Mesenchymal stem cell (in vitro differentiated cells and primary cell): ENCODE measurements at regions not wholly inside any gene's neighbourhood (a gene's known extent, or its start where the extent isn't known, plus 50 kb on each side); places are given as distances from the start of the nearest gene placed in this dataset.

Experiments
- DNase-seq: peaks from one replicate; pipeline ENCODE4 v3.0.0-alpha.2; 2013
- H2AFZ ChIP-seq: one replicate; pipeline ENCODE4 v1.6.1; 2013; ENCODE audit warnings: low read depth, mild to moderate bottlenecking, control low read depth, inconsistent platforms, low read length, moderate library complexity
- H2AK5ac ChIP-seq: 2 replicates; pipeline ENCODE4 v1.6.1; 2013; ENCODE audit warnings: low read length, moderate library complexity, mild to moderate bottlenecking, inconsistent platforms; ENCODE audit not compliant: severe bottlenecking
- H2BK120ac ChIP-seq: one replicate; pipeline ENCODE4 v1.6.1; 2013; ENCODE audit warnings: low read depth, mild to moderate bottlenecking, inconsistent platforms, low read length, moderate library complexity
- H2BK12ac ChIP-seq, 2 experiments: one replicate each; pipeline ENCODE4 v1.6.1; 2013; ENCODE audit warnings: inconsistent platforms in 2 of 2, low read length in 2 of 2, mild to moderate bottlenecking in 2 of 2, moderate library complexity in 2 of 2, control low read depth in 1 of 2
- H2BK15ac ChIP-seq: one replicate; pipeline ENCODE4 v1.6.1; 2013; ENCODE audit warnings: mild to moderate bottlenecking, low read depth, inconsistent platforms; ENCODE audit not compliant: poor library complexity, severe bottlenecking
- H2BK5ac ChIP-seq: 2 replicates; pipeline ENCODE4 v1.6.1; 2013; ENCODE audit warnings: low read depth, mild to moderate bottlenecking, low read length, control low read depth, inconsistent platforms; ENCODE audit not compliant: poor library complexity, severe bottlenecking
- H3K14ac ChIP-seq, 2 experiments: one replicate each; pipeline ENCODE4 v1.6.1; 2013; ENCODE audit warnings: inconsistent platforms in 2 of 2, low read length in 2 of 2, control low read depth in 1 of 2, mild to moderate bottlenecking in 1 of 2, moderate library complexity in 1 of 2
- H3K18ac ChIP-seq, 2 experiments: one replicate each; pipeline ENCODE4 v1.6.1; 2013; ENCODE audit warnings: inconsistent platforms in 2 of 2, low read length in 2 of 2, control low read depth in 1 of 2, low read depth in 1 of 2, mild to moderate bottlenecking in 1 of 2
- H3K23ac ChIP-seq, 2 experiments: one replicate each; pipeline ENCODE4 v1.6.1; 2013; ENCODE audit warnings: inconsistent platforms in 2 of 2, low read length in 2 of 2, mild to moderate bottlenecking in 2 of 2, moderate library complexity in 2 of 2, control low read depth in 1 of 2
- H3K27ac ChIP-seq: 2 replicates; pipeline ENCODE4 v1.5.1; 2013; ENCODE audit warnings: mild to moderate bottlenecking, moderate library complexity, low read length, control low read depth, inconsistent platforms; ENCODE audit not compliant: poor library complexity, severe bottlenecking
- H3K27me3 ChIP-seq, 2 experiments: 2 replicates each; pipeline versions ENCODE4 v1.6.1 to v1.7.0; 2013; ENCODE audit warnings: low read length in 2 of 2, mild to moderate bottlenecking in 2 of 2, moderate library complexity in 2 of 2, control low read depth in 1 of 2, inconsistent platforms in 1 of 2; ENCODE audit not compliant: control insufficient read depth in 1 of 2, insufficient read depth in 1 of 2
- H3K36me3 ChIP-seq, 2 experiments: 2 replicates each; pipeline versions ENCODE4 v1.6.1 to v1.7.0; 2013; ENCODE audit warnings: low read length in 2 of 2, control low read depth in 1 of 2, inconsistent platforms in 1 of 2, low read depth in 1 of 2, mild to moderate bottlenecking in 1 of 2; ENCODE audit not compliant: insufficient read depth in 2 of 2, control insufficient read depth in 1 of 2
- H3K4ac ChIP-seq, 2 experiments: one replicate each; pipeline ENCODE4 v1.6.1; 2013; ENCODE audit warnings: inconsistent platforms in 2 of 2, low read length in 2 of 2, mild to moderate bottlenecking in 2 of 2, moderate library complexity in 2 of 2, control low read depth in 1 of 2, low read depth in 1 of 2
- H3K4me1 ChIP-seq: 2 replicates; pipeline ENCODE4 v1.6.1; 2013; ENCODE audit warnings: low read depth, low read length, control low read depth; ENCODE audit not compliant: control insufficient read depth, insufficient read depth
- H3K4me2 ChIP-seq: 2 replicates; pipeline ENCODE4 v1.6.1; 2013; ENCODE audit warnings: low read length, mild to moderate bottlenecking, inconsistent platforms; ENCODE audit not compliant: poor library complexity, severe bottlenecking
- H3K4me3 ChIP-seq, 2 experiments: 2 replicates each; pipeline versions ENCODE4 v1.5.1 to v1.7.0; 2013; ENCODE audit warnings: low read length in 2 of 2, mild to moderate bottlenecking in 2 of 2, control low read depth in 1 of 2, low read depth in 1 of 2; ENCODE audit not compliant: insufficient read depth in 1 of 2
- H3K79me1 ChIP-seq: replicated peaks from 2 replicates; pipeline ENCODE4 v1.6.1; 2013; ENCODE audit warnings: mild to moderate bottlenecking, control low read depth, low read length, inconsistent platforms; ENCODE audit not compliant: poor library complexity, severe bottlenecking
- H3K9ac ChIP-seq: 2 replicates; pipeline ENCODE4 v1.7.0; 2013; ENCODE audit warnings: mild to moderate bottlenecking, low read length, moderate library complexity
- H3K9me3 ChIP-seq: 2 replicates; pipeline ENCODE4 v1.7.0; 2013; ENCODE audit warnings: mild to moderate bottlenecking, low read length; ENCODE audit not compliant: control insufficient read depth
- H4K8ac ChIP-seq: one replicate; pipeline ENCODE4 v1.6.1; 2013; ENCODE audit warnings: inconsistent platforms, mild to moderate bottlenecking, low read length, moderate library complexity
- H4K91ac ChIP-seq: one replicate; pipeline ENCODE4 v1.6.1; 2013; ENCODE audit warnings: mild to moderate bottlenecking, low read length, inconsistent platforms
- WGBS: methylation state at CpG from one replicate; pipeline ENCODE4 v1.1.7; 2013; ENCODE audit warnings: mixed read lengths; 5-methylcytosine and 5-hydroxymethylcytosine counted together

DNA sequence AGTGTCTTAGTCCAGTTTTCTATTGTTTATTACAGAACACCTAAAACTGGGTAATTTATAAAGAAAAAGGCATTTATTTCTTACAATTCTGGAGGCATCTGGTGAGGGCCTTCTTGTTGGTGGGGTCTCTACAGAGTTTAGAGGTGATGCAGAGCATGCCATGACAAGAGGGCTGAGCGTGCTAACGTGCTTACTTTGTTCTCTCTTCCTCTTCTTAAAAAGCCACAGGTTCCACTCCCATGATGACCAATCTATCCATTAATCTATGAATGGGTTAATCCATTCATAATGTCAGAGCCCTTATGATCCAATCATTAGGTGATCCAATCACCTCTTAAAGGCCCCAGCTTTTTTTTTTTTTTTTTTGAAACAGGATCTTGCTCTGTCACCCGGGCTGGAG is 291.5 kb upstream of the GALNTL6 start:
- H3K9me3 ChIP-seq: peaks cover 16% of the 10 kb centered on the region
- no peak overlapping the region for H3K23ac ChIP-seq
- H2AK5ac ChIP-seq: no peak overlapping the region
- H3K14ac ChIP-seq: no peak overlapping the region
- H2BK15ac ChIP-seq: no peak overlapping the region
- H3K4me1 ChIP-seq: no peaks in the 10 kb centered on the region
- H3K9ac ChIP-seq: no peak overlapping the region
- no peak overlapping the region for H3K27ac ChIP-seq
- H4K8ac ChIP-seq: no peak overlapping the region
- no peak for DNase-seq
- no peaks in the 10 kb centered on the region for H3K79me1 ChIP-seq
- H2BK120ac ChIP-seq: no peak overlapping the region
- no peak overlapping the region for H3K4me3 ChIP-seq
- H3K36me3 ChIP-seq: no peaks in the 10 kb centered on the region
- no peaks in the 10 kb centered on the region for H3K27me3 ChIP-seq
- no peak overlapping the region for H2AFZ ChIP-seq
- no peak overlapping the region for H2BK12ac ChIP-seq
- H3K4me2 ChIP-seq: no peak overlapping the region
- no peak overlapping the region for H4K91ac ChIP-seq
- H3K18ac ChIP-seq: no peak overlapping the region
- H2BK5ac ChIP-seq: no peak overlapping the region
- 39% methylated on average over 3 of the region's 3 CpGs for WGBS
- H3K4ac ChIP-seq: no peak overlapping the region

DNA sequence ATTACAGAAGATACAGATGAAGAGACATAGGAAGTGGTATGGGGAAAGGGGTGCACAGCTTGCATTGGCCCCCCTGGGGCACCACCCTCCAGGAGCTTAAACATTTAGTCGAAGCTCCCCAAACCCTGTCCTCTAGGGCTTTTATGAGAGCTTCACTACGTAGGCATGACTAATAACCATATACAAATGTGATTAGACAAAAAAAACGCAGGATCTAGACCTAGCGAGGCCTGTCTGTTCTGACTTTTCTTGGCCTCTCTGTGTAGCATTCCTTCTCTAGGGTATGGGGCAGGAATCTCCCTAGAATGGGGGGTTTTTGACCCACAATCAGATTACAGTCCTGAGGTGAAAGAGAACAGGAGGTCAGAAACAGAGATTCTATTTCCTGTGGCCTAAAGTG is 293.7 kb upstream of the GALNTL6 start:
- Histone ChIP-seq H2BK5ac (no peak overlapping the region), H3K14ac (no peak overlapping the region), H4K8ac (no peak overlapping the region), H4K91ac (no peak overlapping the region), H2BK12ac (no peak overlapping the region), H3K18ac (no peak overlapping the region), H3K4me1 (no peaks in the 10 kb centered on the region), H3K9me3 (peaks cover 18% of the 10 kb centered on the region), H3K4ac (no peak overlapping the region), H3K9ac (no peak overlapping the region), H3K4me3 (no peak overlapping the region), H3K23ac (no peak overlapping the region), H2AFZ (no peak overlapping the region), H2BK120ac (no peak overlapping the region), H3K79me1 (no peaks in the 10 kb centered on the region), H2AK5ac (no peak overlapping the region), H3K4me2 (no peak overlapping the region), H2BK15ac (no peak overlapping the region), H3K27me3 (no peaks in the 10 kb centered on the region), H3K27ac (no peak overlapping the region), H3K36me3 (no peaks in the 10 kb centered on the region)
- DNase-seq: no peak
- WGBS: 93% methylated on average over 4 of the region's 4 CpGs

DNA sequence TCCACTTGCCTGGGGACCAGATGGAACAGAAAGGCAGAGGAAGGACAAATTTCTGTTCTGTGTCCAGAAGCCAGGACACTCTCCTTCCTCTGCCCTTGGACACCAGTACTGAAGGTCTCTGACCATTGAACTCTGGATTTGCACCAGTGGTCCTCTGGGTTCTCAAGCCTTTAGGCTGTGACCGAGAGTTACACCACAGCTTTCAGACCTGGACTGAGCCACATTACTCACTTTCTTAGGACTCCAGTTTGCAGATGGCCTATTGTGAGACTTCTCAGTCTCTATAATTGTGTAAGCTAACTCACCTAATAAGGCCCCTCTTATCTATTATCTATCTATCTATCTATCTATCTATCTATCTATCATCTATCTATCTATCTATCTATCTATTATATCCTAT is 295.3 kb upstream of the GALNTL6 start:
- WGBS: 96% methylated on average over 1 of the region's 1 CpG
- H3K4me2 ChIP-seq: no peak overlapping the region
- H3K9me3 ChIP-seq: peaks cover 22% of the 10 kb centered on the region
- H2BK120ac ChIP-seq: no peak overlapping the region
- no peak overlapping the region for H3K27ac ChIP-seq
- H2BK15ac ChIP-seq: no peak overlapping the region
- H3K4ac ChIP-seq: no peak overlapping the region
- H3K79me1 ChIP-seq: no peaks in the 10 kb centered on the region
- H3K23ac ChIP-seq: no peak overlapping the region
- no peaks in the 10 kb centered on the region for H3K4me1 ChIP-seq
- no peaks in the 10 kb centered on the region for H3K27me3 ChIP-seq
- no peak overlapping the region for H4K91ac ChIP-seq
- no peak overlapping the region for H3K4me3 ChIP-seq
- H2BK5ac ChIP-seq: no peak overlapping the region
- no peak overlapping the region for H3K9ac ChIP-seq
- H2AFZ ChIP-seq: no peak overlapping the region
- no peak overlapping the region for H3K18ac ChIP-seq
- no peak overlapping the region for H3K14ac ChIP-seq
- no peak overlapping the region for H2BK12ac ChIP-seq
- no peaks in the 10 kb centered on the region for H3K36me3 ChIP-seq
- no peak overlapping the region for H2AK5ac ChIP-seq
- no peak for DNase-seq
- no peak overlapping the region for H4K8ac ChIP-seq

DNA sequence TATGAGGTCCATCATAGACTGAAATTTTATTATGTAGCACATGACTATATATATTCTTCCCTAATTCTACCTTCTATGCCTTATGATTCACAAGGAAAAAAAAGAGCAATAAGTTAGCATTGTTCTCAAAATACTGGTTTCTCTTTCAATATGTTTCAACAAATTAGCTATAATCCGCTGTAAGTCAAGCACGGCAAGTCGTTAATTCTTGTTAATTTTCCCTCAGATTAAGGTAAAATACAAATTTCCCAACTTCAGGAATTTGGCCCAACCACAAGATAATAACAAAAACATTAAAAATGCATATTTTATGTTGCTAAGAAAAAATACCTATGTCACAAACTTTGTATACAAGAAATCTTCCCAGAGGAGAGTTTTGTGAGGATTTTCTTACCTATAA is 296.5 kb upstream of the GALNTL6 start:
- no peak overlapping the region for H2BK5ac ChIP-seq
- H2BK15ac ChIP-seq: no peak overlapping the region
- no peaks in the 10 kb centered on the region for H3K36me3 ChIP-seq
- H3K4me2 ChIP-seq: no peak overlapping the region
- H3K27me3 ChIP-seq: no peaks in the 10 kb centered on the region
- peaks cover 22% of the 10 kb centered on the region for H3K9me3 ChIP-seq
- no peak overlapping the region for H2AK5ac ChIP-seq
- H3K4me3 ChIP-seq: no peak overlapping the region
- DNase-seq: no peak
- 65% methylated on average over 3 of the region's 3 CpGs for WGBS
- H3K79me1 ChIP-seq: no peaks in the 10 kb centered on the region
- H4K91ac ChIP-seq: no peak overlapping the region
- no peak overlapping the region for H3K9ac ChIP-seq
- H3K14ac ChIP-seq: no peak overlapping the region
- H2AFZ ChIP-seq: no peak overlapping the region
- H3K4me1 ChIP-seq: no peaks in the 10 kb centered on the region
- no peak overlapping the region for H4K8ac ChIP-seq
- no peak overlapping the region for H3K4ac ChIP-seq
- H2BK12ac ChIP-seq: no peak overlapping the region
- no peak overlapping the region for H3K27ac ChIP-seq
- H3K23ac ChIP-seq: no peak overlapping the region
- H3K18ac ChIP-seq: no peak overlapping the region
- no peak overlapping the region for H2BK120ac ChIP-seq
